Heart left ventricle (tissue), 13 donors: ENCODE measurements at regions not wholly inside any gene's neighbourhood (a gene's known extent, or its start where the extent isn't known, plus 50 kb on each side); places are given as distances from the start of the nearest gene placed in this dataset.

ENCODE experiments used
- POLR2A ChIP-seq, 2 donors: fragments of 450-650 bp; IDR thresholded peaks; one replicate each; pipeline ENCODE4 v1.6.1; 2017; ENCODE audit warnings: antibody characterized with exemption in 2 of 2, mild to moderate bottlenecking in 2 of 2, moderate library complexity in 2 of 2
- TF ChIP-seq, protein P1 (sequence below), 12 donors: fragments of 200-600 bp; sonication (generic) in 4 of 12; IDR thresholded peaks; one replicate each; pipeline versions ENCODE4 v1.5.0 to v1.8.0; 2018 to 2022; ENCODE audit warnings: antibody characterized with exemption in 12 of 12, mild to moderate bottlenecking in 5 of 12
- donor health status: ischemic (EF 13 %, LVEDD 7.1; RV severe dilation, severe dysfunction).
- donor health status: DM: no; HTN: yes; CAD: no.
- donor health status: DM: no; HTN: no; CAD: no.
- donor health status: ischemic (EF 25% LVEDD 6.9; RV normal size, moderate dysfunction).
- donor health status: ischemic (EF 25% LVEDD 5.7; RV mildly dilated, moderate dysfunction).
- donor health status: ischemic (EF 35%, LVEDD 5.7; RV mildly dilated, moderate dysfunction).
- donor health status: nonischemic (EF 11% LVEDD 7.7; RV severe dilation, severe dysfunction).
- donor health status: DM: yes; HTN: yes; CAD: no.
- donor health status: PGD.
- donor health status: ischemic (EF 29% LVEDD 5.4; RV normal size, mild dysfunction).
- donor health status: nonischemic (EF 23%, LVEDD 6.1; RV moderate dilation, normal function).

DNA sequence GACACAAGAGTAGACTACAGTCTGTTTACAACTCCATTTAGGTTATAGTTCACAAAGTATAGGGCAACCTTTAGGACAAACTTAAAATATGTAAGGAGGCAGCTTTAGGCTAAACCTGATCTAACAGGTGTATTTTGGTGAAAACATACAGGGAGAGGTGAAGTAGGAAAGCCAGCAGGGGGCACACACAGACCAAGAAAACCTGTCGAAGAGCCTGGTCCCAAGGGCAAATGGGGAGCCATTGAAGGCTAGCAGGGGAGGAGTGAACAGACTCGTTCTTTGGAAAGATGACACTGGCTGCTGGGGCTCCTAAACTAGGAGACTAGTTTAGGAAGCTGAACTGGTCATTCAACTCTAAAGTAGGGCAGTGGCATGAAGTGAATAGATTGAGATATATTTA is 138.8 kb upstream of the WSCD2 start:
- TF ChIP-seq, protein P1, sequence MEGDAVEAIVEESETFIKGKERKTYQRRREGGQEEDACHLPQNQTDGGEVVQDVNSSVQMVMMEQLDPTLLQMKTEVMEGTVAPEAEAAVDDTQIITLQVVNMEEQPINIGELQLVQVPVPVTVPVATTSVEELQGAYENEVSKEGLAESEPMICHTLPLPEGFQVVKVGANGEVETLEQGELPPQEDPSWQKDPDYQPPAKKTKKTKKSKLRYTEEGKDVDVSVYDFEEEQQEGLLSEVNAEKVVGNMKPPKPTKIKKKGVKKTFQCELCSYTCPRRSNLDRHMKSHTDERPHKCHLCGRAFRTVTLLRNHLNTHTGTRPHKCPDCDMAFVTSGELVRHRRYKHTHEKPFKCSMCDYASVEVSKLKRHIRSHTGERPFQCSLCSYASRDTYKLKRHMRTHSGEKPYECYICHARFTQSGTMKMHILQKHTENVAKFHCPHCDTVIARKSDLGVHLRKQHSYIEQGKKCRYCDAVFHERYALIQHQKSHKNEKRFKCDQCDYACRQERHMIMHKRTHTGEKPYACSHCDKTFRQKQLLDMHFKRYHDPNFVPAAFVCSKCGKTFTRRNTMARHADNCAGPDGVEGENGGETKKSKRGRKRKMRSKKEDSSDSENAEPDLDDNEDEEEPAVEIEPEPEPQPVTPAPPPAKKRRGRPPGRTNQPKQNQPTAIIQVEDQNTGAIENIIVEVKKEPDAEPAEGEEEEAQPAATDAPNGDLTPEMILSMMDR (IDR thresholded peaks at IDR 0.05) = peak in 11 of 12 donors; percentile 18 to 52 (median 34)
- no peak for TF ChIP-seq POLR2A (IDR thresholded peaks at IDR 0.05)
